ENCODE measurements at regions not wholly inside any gene's neighbourhood (a gene's known extent, or its start where the extent isn't known, plus 50 kb on each side); places are given as distances from the start of the nearest gene placed in this dataset.

GRCh38 chr2:79393806-79394484 is 118.9 kb upstream of the CTNNA2 start:
- TF ChIP-seq CTCF (IDR thresholded peaks at IDR 0.05; ENCODE audit: control extremely low read depth in 1 of 3, insufficient read depth in 1 of 3, low read depth in 1 of 3, low read length in 3 of 3) (no peak), KDM1A (IDR thresholded peaks at IDR 0.05; ENCODE audit: borderline replicate concordance, low read length) (no peak), PHF8 (conservative IDR thresholded peaks at IDR 0.05; ENCODE audit: low read depth, low read length) (no peak), JUN (IDR thresholded peaks at IDR 0.05; ENCODE audit: low read depth, low read length) (no peak), POLR2A (IDR thresholded peaks at IDR 0.05; ENCODE audit: control extremely low read depth in 1 of 2, low read depth in 2 of 2, low read length in 2 of 2) (no peak), POLR2AphosphoS5 (IDR thresholded peaks at IDR 0.05; ENCODE audit: low read depth, low read length) (no peak), SRF (IDR thresholded peaks at IDR 0.05; ENCODE audit: low read depth, low read length) (no peak), EP300 (IDR thresholded peaks at IDR 0.05; ENCODE audit: borderline replicate concordance in 1 of 2, low read depth in 2 of 2, low read length in 2 of 2) (no peak), SP1 (IDR thresholded peaks at IDR 0.05; ENCODE audit: low read depth, low read length) (no peak)

Data from H1 (cell line).